ENCODE measurements at regions not wholly inside any gene's neighbourhood (a gene's known extent, or its start where the extent isn't known, plus 50 kb on each side); places are given as distances from the start of the nearest gene placed in this dataset.
"Not testable (repeated sequence)": the region's sequence is repeated elsewhere in the genome, so short reads cannot be mapped to it uniquely, and the experiment has no call there.

DNA sequence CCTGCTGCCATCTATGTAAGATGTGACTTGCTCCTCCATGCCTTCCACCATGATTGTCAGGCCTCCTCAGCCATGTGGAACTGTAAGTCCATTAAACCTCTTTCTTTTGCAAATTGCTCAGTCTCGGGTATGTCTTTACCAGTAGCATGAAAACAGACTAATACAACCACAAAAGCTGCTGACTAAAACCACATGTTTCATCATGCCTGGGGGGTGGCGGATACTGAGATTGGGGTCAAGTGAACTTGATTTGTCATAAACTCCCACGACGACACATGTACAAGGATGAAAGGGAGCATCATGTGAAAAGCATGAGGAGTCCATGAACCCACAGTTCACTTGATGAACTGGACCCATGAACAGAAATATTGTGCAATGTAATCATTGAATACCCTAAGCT lies 134.9 kb upstream of the ANK3 start:
- H3K4me1 ChIP-seq = peaks cover 2% of the 10 kb centered on the region
- no peak overlapping the region for H3K4me2 ChIP-seq (ENCODE audit: low read length)

GRCh38 chr10:60523371-60523770 lies 133.7 kb upstream of the ANK3 start:
- not testable (repeated sequence) for H3K27ac ChIP-seq; H3K9me3 ChIP-seq (ENCODE audit: control insufficient read depth, low read length); H3K4me3 ChIP-seq (ENCODE audit: low read depth, low read length); H2AFZ ChIP-seq; H3K4me2 ChIP-seq (ENCODE audit: low read length); H3K36me3 ChIP-seq (ENCODE audit: control insufficient read depth, insufficient read depth, low read length); H3K79me2 ChIP-seq; H3K9ac ChIP-seq; H3K27me3 ChIP-seq (ENCODE audit: control insufficient read depth, insufficient read depth, low read length); H3K4me1 ChIP-seq

More for the DNA sequence above, 134.9 kb upstream of the ANK3 start:
- peaks cover 4% of the 10 kb centered on the region for H3K79me2 ChIP-seq
- no peaks in the 10 kb centered on the region for H3K27me3 ChIP-seq (ENCODE audit: control insufficient read depth, insufficient read depth, low read length)
- no peaks in the 10 kb centered on the region for H3K9me3 ChIP-seq (ENCODE audit: control insufficient read depth, low read length)
- no peaks in the 10 kb centered on the region for H3K36me3 ChIP-seq (ENCODE audit: control insufficient read depth, insufficient read depth, low read length)
- TF ChIP-seq, protein P1, sequence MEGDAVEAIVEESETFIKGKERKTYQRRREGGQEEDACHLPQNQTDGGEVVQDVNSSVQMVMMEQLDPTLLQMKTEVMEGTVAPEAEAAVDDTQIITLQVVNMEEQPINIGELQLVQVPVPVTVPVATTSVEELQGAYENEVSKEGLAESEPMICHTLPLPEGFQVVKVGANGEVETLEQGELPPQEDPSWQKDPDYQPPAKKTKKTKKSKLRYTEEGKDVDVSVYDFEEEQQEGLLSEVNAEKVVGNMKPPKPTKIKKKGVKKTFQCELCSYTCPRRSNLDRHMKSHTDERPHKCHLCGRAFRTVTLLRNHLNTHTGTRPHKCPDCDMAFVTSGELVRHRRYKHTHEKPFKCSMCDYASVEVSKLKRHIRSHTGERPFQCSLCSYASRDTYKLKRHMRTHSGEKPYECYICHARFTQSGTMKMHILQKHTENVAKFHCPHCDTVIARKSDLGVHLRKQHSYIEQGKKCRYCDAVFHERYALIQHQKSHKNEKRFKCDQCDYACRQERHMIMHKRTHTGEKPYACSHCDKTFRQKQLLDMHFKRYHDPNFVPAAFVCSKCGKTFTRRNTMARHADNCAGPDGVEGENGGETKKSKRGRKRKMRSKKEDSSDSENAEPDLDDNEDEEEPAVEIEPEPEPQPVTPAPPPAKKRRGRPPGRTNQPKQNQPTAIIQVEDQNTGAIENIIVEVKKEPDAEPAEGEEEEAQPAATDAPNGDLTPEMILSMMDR (IDR thresholded peaks at IDR 0.05) = no peak
- H2AFZ ChIP-seq = no peak overlapping the region
- H3K27ac ChIP-seq = no peak overlapping the region
- H3K4me3 ChIP-seq (ENCODE audit: low read depth, low read length) = no peak overlapping the region
- H3K9ac ChIP-seq = no peak overlapping the region

DNA sequence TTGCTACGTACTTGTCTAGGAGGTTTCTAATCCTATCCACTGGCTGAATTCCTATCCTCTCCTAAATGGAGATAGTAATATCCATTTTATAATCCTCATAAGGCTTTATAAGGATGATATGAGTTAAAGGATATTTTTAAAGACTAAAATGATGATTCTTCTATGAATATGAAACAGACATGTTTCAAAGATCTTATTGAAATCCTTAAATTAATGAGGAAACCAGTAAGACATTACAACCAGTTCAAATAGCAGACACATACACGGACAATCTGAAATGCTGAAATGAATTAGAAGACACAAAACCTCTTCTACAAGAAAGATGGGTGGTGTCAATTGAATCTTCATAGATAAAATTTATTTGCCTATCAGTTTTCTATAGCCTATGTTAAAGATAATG lies 132.9 kb upstream of the ANK3 start:
- Histone ChIP-seq H3K4me1 (peaks cover under 1% of the 10 kb centered on the region), H3K36me3 (ENCODE audit: control insufficient read depth, insufficient read depth, low read length) (no peaks in the 10 kb centered on the region), H3K9me3 (ENCODE audit: control insufficient read depth, low read length) (no peaks in the 10 kb centered on the region), H3K79me2 (peaks cover 4% of the 10 kb centered on the region), H2AFZ (no peak overlapping the region), H3K9ac (no peak overlapping the region), H3K4me3 (ENCODE audit: low read depth, low read length) (no peak overlapping the region), H3K27me3 (ENCODE audit: control insufficient read depth, insufficient read depth, low read length) (no peaks in the 10 kb centered on the region), H3K27ac (no peak overlapping the region), H3K4me2 (ENCODE audit: low read length) (no peak overlapping the region)
- TF ChIP-seq, protein P1 (IDR thresholded peaks at IDR 0.05) = no peak

DNA sequence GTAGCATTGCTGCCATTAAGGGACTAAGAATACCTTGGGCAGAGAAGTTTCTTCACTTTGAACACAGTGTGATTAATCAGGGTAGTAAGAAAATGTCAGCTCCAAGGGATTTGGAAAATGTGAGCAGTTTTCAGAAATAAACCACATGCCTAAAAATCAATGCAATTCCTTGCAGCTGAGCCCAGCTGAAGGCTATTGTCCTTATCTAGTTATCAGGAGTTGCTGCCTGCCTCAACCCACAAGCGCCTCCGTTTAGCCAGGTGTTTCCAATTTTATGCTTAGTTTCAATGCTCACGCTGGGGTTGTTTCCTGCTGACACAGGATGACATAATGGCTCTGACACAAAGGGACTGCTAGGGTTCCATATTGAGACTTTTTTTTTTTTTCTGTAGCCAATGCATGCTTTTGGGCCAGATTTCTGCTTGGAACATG lies 132.3 kb upstream of the ANK3 start:
- no peak overlapping the region for H2AFZ ChIP-seq
- H3K9ac ChIP-seq = no peak overlapping the region
- no peak overlapping the region for H3K4me2 ChIP-seq (ENCODE audit: low read length)
- no peak overlapping the region for H3K27ac ChIP-seq
- no peak overlapping the region for H3K4me3 ChIP-seq (ENCODE audit: low read depth, low read length)
- peaks cover 4% of the 10 kb centered on the region for H3K79me2 ChIP-seq
- no peaks in the 10 kb centered on the region for H3K4me1 ChIP-seq
- no peaks in the 10 kb centered on the region for H3K36me3 ChIP-seq (ENCODE audit: control insufficient read depth, insufficient read depth, low read length)
- TF ChIP-seq, protein P1 (IDR thresholded peaks at IDR 0.05) = no peak
- H3K27me3 ChIP-seq (ENCODE audit: control insufficient read depth, insufficient read depth, low read length) = no peaks in the 10 kb centered on the region
- H3K9me3 ChIP-seq (ENCODE audit: control insufficient read depth, low read length) = no peaks in the 10 kb centered on the region

DNA sequence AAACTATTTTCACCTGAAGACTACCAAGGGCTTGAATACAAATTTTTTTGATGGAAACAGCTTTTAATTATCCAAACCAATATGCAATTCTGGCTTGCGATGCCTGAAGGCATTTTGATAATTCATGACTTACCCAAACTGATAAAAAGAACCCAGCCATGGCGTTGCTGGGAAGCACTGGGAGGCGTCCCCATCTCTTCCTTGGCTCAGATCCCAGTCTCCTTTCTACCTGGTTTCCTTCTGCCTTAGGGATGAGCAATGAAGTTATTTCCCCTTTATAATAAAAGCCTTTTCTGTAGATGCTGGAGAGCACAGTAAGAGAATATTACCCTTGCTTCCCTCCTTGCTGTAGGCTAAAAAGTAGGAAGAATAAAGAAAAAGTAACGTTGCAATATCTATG lies 129.1 kb upstream of the ANK3 start:
- Histone ChIP-seq H3K9me3 (ENCODE audit: control insufficient read depth, low read length) (no peaks in the 10 kb centered on the region), H3K4me2 (ENCODE audit: low read length) (no peak overlapping the region), H3K79me2 (peaks cover 4% of the 10 kb centered on the region), H3K4me3 (ENCODE audit: low read depth, low read length) (no peak overlapping the region), H3K36me3 (ENCODE audit: control insufficient read depth, insufficient read depth, low read length) (no peaks in the 10 kb centered on the region), H3K4me1 (no peaks in the 10 kb centered on the region), H3K27me3 (ENCODE audit: control insufficient read depth, insufficient read depth, low read length) (no peaks in the 10 kb centered on the region), H3K9ac (no peak overlapping the region), H2AFZ (no peak overlapping the region), H3K27ac (no peak overlapping the region)
- TF ChIP-seq, protein P1 (IDR thresholded peaks at IDR 0.05) = no peak
